HepG2 (cell line): ENCODE measurements at regions not wholly inside any gene's neighbourhood (a gene's known extent, or its start where the extent isn't known, plus 50 kb on each side); places are given as distances from the start of the nearest gene placed in this dataset.

Source experiments
- ATAC-seq: fragments of 200-7000 bp; cut with Tn5 transposase; 3 replicates; pipeline ENCODE4 v1.9.1; 2020; ENCODE audit warnings: mild to moderate bottlenecking, moderate library complexity
- BruUV-seq: library from RNA; stranded (reverse); fragments of 400-500 nt; replicated peaks from 2 replicates; lab custom pipeline; 2021; lab: Mats Ljungman, UMichigan
- CTCF ChIA-PET: fragments of 300-600 bp; formaldehyde crosslinking; extraction: SDS; loops from one replicate; lab custom pipeline; 2021; ENCODE audit warnings: low total read pairs, inconsistent platforms, low intra/inter-chr PET ratio; lab: Yijun Ruan, JAX
- POLR2A ChIA-PET: fragments of 350-600 bp; sonication (Branson Sonifier 250); formaldehyde crosslinking; loops from one replicate; lab custom pipeline; 2020; ENCODE audit warnings: antibody characterized with exemption, inconsistent platforms; lab: Yijun Ruan, JAX
- DNase-seq: peaks from one replicate; pipeline ENCODE4 v3.0.0-alpha.2; 2015; ENCODE audit warnings: low spot score
- FAIRE-seq: peaks from 3 replicates; lab custom pipeline; 2011; peaks lifted over from hg19 to GRCh38; lab: Jason Lieb, UNC
- H2AFZ ChIP-seq: one replicate; pipeline ENCODE4 v1.6.1; 2011; ENCODE audit warnings: low read length, inconsistent platforms
- H3K27ac ChIP-seq: fragments of 300-600 bp; 3 replicates; pipeline ENCODE4 v1.8.0; 2011; ENCODE audit warnings: mixed run types, mild to moderate bottlenecking, mixed read lengths, low read length, inconsistent platforms; ENCODE audit not compliant: insufficient read depth; ENCODE audit errors: extremely low read length
- H3K27me3 ChIP-seq, 2 experiments: fragments of 200-600 bp in 1 of 2; 2 replicates in 1 of 2; 3 replicates in 1 of 2; pipeline versions ENCODE4 v1.6.0 to v1.8.0; 2011; ENCODE audit warnings: low read length in 2 of 2, mild to moderate bottlenecking in 2 of 2, moderate library complexity in 2 of 2, inconsistent platforms in 1 of 2; ENCODE audit not compliant: insufficient read depth in 2 of 2, control insufficient read depth in 1 of 2
- H3K36me3 ChIP-seq, 2 experiments: fragments of 200-600 bp in 1 of 2; replicated peaks in 1 of 2; 2 replicates in 1 of 2; 3 replicates in 1 of 2; pipeline versions ENCODE4 v1.5.1 to v1.8.0; 2011; ENCODE audit warnings: low read length in 2 of 2, inconsistent platforms in 1 of 2; ENCODE audit not compliant: insufficient read depth in 2 of 2, control insufficient read depth in 1 of 2
- H3K4me1 ChIP-seq: 2 replicates; pipeline ENCODE4 v1.5.1; 2012; ENCODE audit warnings: low read length, inconsistent platforms; ENCODE audit not compliant: insufficient read depth
- H3K4me2 ChIP-seq: 2 replicates; pipeline ENCODE4 v1.6.0; 2011; ENCODE audit warnings: low read depth, low read length, inconsistent platforms
- H3K4me3 ChIP-seq, 3 experiments: fragments of 200-600 bp in 1 of 3; sonication (generic), shearing (Covaris generic) in 1 of 3; replicated peaks in 1 of 3; 2 replicates each; pipeline ENCODE4 v1.5.1; 2011 to 2016; ENCODE audit warnings: low read length in 3 of 3, inconsistent platforms in 2 of 3, low read depth in 2 of 3, mild to moderate bottlenecking in 2 of 3, control low read depth in 1 of 3, mixed read lengths in 1 of 3; ENCODE audit not compliant: insufficient read depth in 1 of 3
- H3K79me2 ChIP-seq: one replicate; pipeline ENCODE4 v1.6.1; 2011; ENCODE audit warnings: low read length, inconsistent platforms; ENCODE audit not compliant: insufficient read depth
- H3K9ac ChIP-seq: 2 replicates; pipeline ENCODE4 v1.6.0; 2011; ENCODE audit warnings: mild to moderate bottlenecking, low read depth, low read length, inconsistent platforms; ENCODE audit not compliant: insufficient read depth
- H3K9me3 ChIP-seq: 2 replicates; pipeline ENCODE4 v1.5.1; 2012; ENCODE audit warnings: mild to moderate bottlenecking, low read length
- H4K20me1 ChIP-seq: 2 replicates; pipeline ENCODE4 v1.6.0; 2011; ENCODE audit warnings: inconsistent platforms, mild to moderate bottlenecking, low read length, moderate library complexity; ENCODE audit not compliant: insufficient read depth
- DMAP1 ChIP-seq: IDR thresholded peaks from 2 replicates; pipeline ENCODE4 v1.6.1; 2016
- RAD21 ChIP-seq: fragments of 450-650 bp; formaldehyde crosslinking; IDR thresholded peaks from 2 replicates; pipeline ENCODE4 v1.5.0; 2020; ENCODE audit warnings: mild to moderate bottlenecking
- TOPORS ChIP-seq: sonication (generic); formaldehyde crosslinking; IDR thresholded peaks from 2 replicates; pipeline ENCODE4 v1.8.0; 2023; ENCODE audit warnings: mild to moderate bottlenecking, missing genetic modification reagents
- ZFX ChIP-seq: sonication (generic); formaldehyde crosslinking; IDR thresholded peaks from 2 replicates; pipeline ENCODE4 v1.4.0; 2020; ENCODE audit warnings: mild to moderate bottlenecking, low read depth, missing genetic modification reagents, moderate library complexity
- ZNF251 ChIP-seq: sonication (generic); formaldehyde crosslinking; IDR thresholded peaks from 2 replicates; pipeline ENCODE4 v1.9.0; 2021; ENCODE audit warnings: mild to moderate bottlenecking, missing genetic modification reagents
- ZNF333 ChIP-seq: sonication (generic); formaldehyde crosslinking; IDR thresholded peaks from 2 replicates; pipeline ENCODE4 v1.4.0; 2020; ENCODE audit warnings: mild to moderate bottlenecking, missing genetic modification reagents, borderline replicate concordance
- ZNF446 ChIP-seq: sonication (generic); formaldehyde crosslinking; IDR thresholded peaks from 2 replicates; pipeline ENCODE4 v1.5.0; 2020; ENCODE audit warnings: mild to moderate bottlenecking, missing genetic modification reagents
- WGBS: methylation state at CpG from one replicate; pipeline ENCODE4 v1.1.6; 2017; ENCODE audit warnings: low lambda C conversion rate; 5-methylcytosine and 5-hydroxymethylcytosine counted together
- in situ Hi-C: cut with HindIII; loops from 2 replicates; pipeline ENCODE4 v1.10.0; 2017; ENCODE audit warnings: low pct_unique_long_range_greater_than_20kb; ENCODE audit not compliant: extremely low pct_ligation_motif_present
- intact Hi-C: fragments of 100-400 bp; cut with micrococcal nuclease; formaldehyde crosslinking; loops from one replicate; pipeline ENCODE4 v1.10.0; 2022; ENCODE audit not compliant: unreplicated experiment

DNA sequence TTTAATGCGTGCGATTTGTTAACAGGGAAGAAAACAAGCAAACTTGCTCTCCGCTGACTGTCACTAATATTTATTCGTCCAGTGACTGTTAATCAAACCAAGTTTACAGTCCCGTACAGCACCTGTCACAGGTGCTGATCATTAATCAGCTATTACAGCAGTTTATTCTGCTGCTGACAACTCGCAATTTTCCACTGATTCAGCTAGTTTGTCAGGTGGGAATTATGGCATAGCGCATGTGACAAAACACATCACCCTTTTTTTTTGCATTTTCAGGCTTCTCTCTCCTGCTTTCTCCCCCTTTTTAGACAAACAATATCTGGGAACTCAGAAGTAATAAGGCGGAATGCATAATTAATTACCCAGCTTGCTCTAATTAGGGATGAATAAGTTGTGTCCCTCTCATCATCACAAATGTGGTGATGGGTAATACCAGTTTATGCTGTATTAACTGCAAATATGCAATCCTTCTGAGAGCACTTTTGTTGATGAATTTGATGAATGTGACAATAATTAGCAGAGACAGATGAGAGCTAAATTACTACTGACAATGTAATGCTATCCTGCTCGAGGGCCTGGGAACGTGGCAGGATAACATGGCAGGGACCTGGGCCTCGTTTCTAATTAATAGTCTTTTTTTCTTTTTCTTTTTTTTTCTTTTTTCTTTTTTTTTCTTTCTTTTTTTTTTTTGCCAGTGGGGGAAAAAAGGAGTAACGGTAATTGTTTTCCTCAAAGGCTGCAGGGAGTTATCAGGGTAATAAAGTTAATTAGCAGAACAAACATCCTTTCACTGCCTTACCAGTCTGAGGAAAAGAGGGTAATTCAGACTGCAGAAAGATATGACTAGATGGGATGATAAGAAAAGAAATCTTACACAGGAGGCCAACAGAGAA is 150.3 kb upstream of the SOX2 start:
- H3K9me3 ChIP-seq = no peaks in the 10 kb centered on the region
- 7% methylated on average over 12 of the region's 12 CpGs for WGBS
- H3K36me3 ChIP-seq = no peaks in the 10 kb centered on the region
- no peak overlapping the region for H3K4me2 ChIP-seq
- H3K27me3 ChIP-seq = no peaks in the 10 kb centered on the region; a peak in 1 of 5 replicates
- ChIA-PET CTCF (no interaction called here), POLR2A (no interaction called here)
- FAIRE-seq (no peak), ATAC-seq (no peak), DNase-seq (no peak)
- intact Hi-C loops (no loop called here), in situ Hi-C loops (no loop called here)
- H3K4me3 ChIP-seq = no peak overlapping the region
- TF ChIP-seq ZFX (CRISPR knock-in tag) = no peak
- no peaks in the 10 kb centered on the region for H3K4me1 ChIP-seq
- H3K9ac ChIP-seq = no peak overlapping the region
- BruUV-seq = no TSS peak
- H4K20me1 ChIP-seq = no peaks in the 10 kb centered on the region
- H3K79me2 ChIP-seq = no peaks in the 10 kb centered on the region
- H3K27ac ChIP-seq = no peak overlapping the region
- no peak overlapping the region for H2AFZ ChIP-seq

DNA sequence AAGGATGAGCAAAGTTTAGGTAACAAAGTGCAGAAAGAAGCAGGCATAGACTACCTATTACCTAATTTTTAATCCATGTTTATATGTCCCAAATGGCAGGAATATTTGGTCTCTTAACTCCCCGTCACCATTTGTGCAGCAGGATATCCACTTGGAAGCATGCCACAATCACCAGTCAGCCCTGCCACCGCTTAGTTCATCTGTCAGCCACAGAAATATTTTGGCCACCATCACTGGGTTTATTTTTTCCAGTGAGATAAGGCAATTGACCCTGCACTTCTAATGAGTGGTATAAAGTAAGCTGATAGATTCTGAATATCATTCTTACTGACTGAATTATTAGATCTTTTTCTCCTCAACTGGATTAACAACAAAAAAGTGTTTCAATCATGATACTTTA is 152.9 kb upstream of the SOX2 start:
- in situ Hi-C loops = no loop called here
- POLR2A ChIA-PET = no interaction called here

More for the DNA sequence above, 152.9 kb upstream of the SOX2 start:
- ATAC-seq (no peak), FAIRE-seq (no peak), DNase-seq (no peak)
- Histone ChIP-seq H3K9me3 (no peaks in the 10 kb centered on the region), H3K4me1 (no peaks in the 10 kb centered on the region), H4K20me1 (no peaks in the 10 kb centered on the region), H3K27ac (no peak overlapping the region), H3K9ac (no peak overlapping the region), H3K36me3 (no peaks in the 10 kb centered on the region), H3K79me2 (no peaks in the 10 kb centered on the region), H3K4me2 (no peak overlapping the region), H2AFZ (no peak overlapping the region), H3K4me3 (no peak overlapping the region), H3K27me3 (no peaks in the 10 kb centered on the region)
- WGBS = 9% methylated on average over 2 of the region's 2 CpGs
- intact Hi-C loops = no loop called here
- CTCF ChIA-PET = no interaction called here
- no peak for TF ChIP-seq DMAP1 (CRISPR knock-in tag)
- TF ChIP-seq RAD21 = no peak
- TF ChIP-seq TOPORS (CRISPR knock-in tag) = no peak
- no peak for TF ChIP-seq ZNF333
- no peak for TF ChIP-seq ZNF446 (CRISPR knock-in tag)
- no peak for TF ChIP-seq ZNF251
- no TSS peak for BruUV-seq
